ENCODE measurements at regions not wholly inside any gene's neighbourhood (a gene's known extent, or its start where the extent isn't known, plus 50 kb on each side); places are given as distances from the start of the nearest gene placed in this dataset.

- intact Hi-C loops (cut with micrococcal nuclease): no loop called here
- CTCF ChIA-PET: no interaction called here
- no peaks in the 10 kb centered on the region for H3K36me3 Mint-ChIP-seq
- H3K27ac Mint-ChIP-seq: no peak overlapping the region
- DNase-seq: no peak
- POLR2A ChIA-PET: no interaction called here
- H3K4me3 Mint-ChIP-seq: no peak overlapping the region
- no peaks in the 10 kb centered on the region for H3K4me1 Mint-ChIP-seq (ENCODE audit: low read depth)
- no peaks in the 10 kb centered on the region for H3K27me3 Mint-ChIP-seq
- H3K9me3 Mint-ChIP-seq: no peaks in the 10 kb centered on the region
These were observed 154.2 kb downstream of the CCDC34 start for GRCh38 chr11:27208846-27209245.

DNA sequence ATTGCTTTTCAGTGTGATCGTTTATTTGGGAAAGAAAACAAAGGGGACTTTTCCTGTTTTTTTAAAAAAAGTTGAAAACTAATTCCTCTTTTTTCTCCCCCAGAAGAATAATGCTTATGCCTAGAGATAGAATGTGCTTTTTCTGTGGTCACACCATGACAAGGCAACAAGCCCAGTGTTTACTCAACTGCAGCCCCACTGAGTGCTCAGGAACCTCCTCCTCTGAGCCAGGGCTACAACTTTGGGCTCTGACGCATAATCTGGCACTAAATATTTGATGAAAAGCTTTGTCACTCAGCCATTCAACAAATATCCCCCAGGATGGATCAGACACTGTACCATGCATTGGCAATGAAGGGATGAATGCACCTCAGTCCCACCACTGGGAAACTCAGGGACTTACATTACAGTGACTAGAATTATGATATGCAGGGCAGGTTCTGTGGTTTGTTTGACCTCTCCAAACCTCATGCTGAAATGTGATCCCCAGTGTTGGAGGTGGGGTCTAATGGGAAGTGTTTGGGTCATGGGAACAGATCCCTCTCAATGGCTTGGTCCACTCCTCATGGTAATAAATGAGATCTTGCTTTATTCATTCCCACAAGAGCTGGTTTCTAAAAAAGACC lies 155.9 kb downstream of the CCDC34 start:
- H3K4me3 Mint-ChIP-seq: no peak overlapping the region
- H3K4me1 Mint-ChIP-seq (ENCODE audit: low read depth): no peaks in the 10 kb centered on the region
- H3K27me3 Mint-ChIP-seq: no peaks in the 10 kb centered on the region
- DNase-seq: no peak
- no peaks in the 10 kb centered on the region for H3K9me3 Mint-ChIP-seq
- ChIA-PET CTCF (interaction anchor here (2.0 kb wide), 1 partner anchor 278 kb away, joined by 8 read pairs; no protein-coding TSS in a partner anchor), POLR2A (no interaction called here)
- intact Hi-C loops (cut with micrococcal nuclease): no loop called here
- H3K36me3 Mint-ChIP-seq: no peaks in the 10 kb centered on the region
- no peak overlapping the region for H3K27ac Mint-ChIP-seq

GRCh38 chr11:27205779-27206570 lies 157.0 kb downstream of the CCDC34 start:
- Mint-ChIP-seq H3K9me3 (no peaks in the 10 kb centered on the region), H3K36me3 (no peaks in the 10 kb centered on the region), H3K4me3 (no peak overlapping the region), H3K27ac (no peak overlapping the region), H3K27me3 (no peaks in the 10 kb centered on the region), H3K4me1 (ENCODE audit: low read depth) (no peaks in the 10 kb centered on the region)
- ChIA-PET CTCF (interaction anchor here (0.6 to 0.7 kb wide), 2 partner anchors 252 to 922 kb away, joined by 3 to 4 read pairs; no protein-coding TSS in a partner anchor), POLR2A (no interaction called here)
- intact Hi-C loops (cut with micrococcal nuclease): no loop called here
- no peak for DNase-seq

GRCh38 chr11:27205250-27205649 lies 157.8 kb downstream of the CCDC34 start:
- Mint-ChIP-seq H3K9me3 (no peaks in the 10 kb centered on the region), H3K4me3 (no peak overlapping the region), H3K4me1 (ENCODE audit: low read depth) (no peaks in the 10 kb centered on the region), H3K27me3 (no peaks in the 10 kb centered on the region), H3K36me3 (no peaks in the 10 kb centered on the region), H3K27ac (no peak overlapping the region)
- ChIA-PET CTCF (interaction anchor here (0.6 to 0.7 kb wide), 3 partner anchors 192 to 921 kb away, joined by 3 read pairs; no protein-coding TSS in a partner anchor), POLR2A (no interaction called here)
- intact Hi-C loops (cut with micrococcal nuclease): no loop called here
- no peak for DNase-seq

GRCh38 chr11:27204529-27204928 lies 158.5 kb downstream of the CCDC34 start:
- Mint-ChIP-seq H3K27ac (no peak overlapping the region), H3K4me1 (ENCODE audit: low read depth) (no peaks in the 10 kb centered on the region), H3K9me3 (no peaks in the 10 kb centered on the region), H3K36me3 (no peaks in the 10 kb centered on the region), H3K27me3 (no peaks in the 10 kb centered on the region), H3K4me3 (no peak overlapping the region)
- ChIA-PET POLR2A (no interaction called here), CTCF (interaction anchor here (0.7 to 0.9 kb wide), 2 partner anchors 169 to 193 kb away, joined by 3 read pairs; no protein-coding TSS in a partner anchor)
- intact Hi-C loops (cut with micrococcal nuclease): loop anchor here (1.0 kb wide), 1 partner anchor 282 kb away; no protein-coding TSS in a partner anchor
- peak; percentile 36 for DNase-seq

- DNase-seq: no peak
- H3K27ac Mint-ChIP-seq: no peak overlapping the region
- H3K4me3 Mint-ChIP-seq: no peak overlapping the region
- H3K4me1 Mint-ChIP-seq (ENCODE audit: low read depth): no peaks in the 10 kb centered on the region
- H3K9me3 Mint-ChIP-seq: no peaks in the 10 kb centered on the region
- H3K27me3 Mint-ChIP-seq: no peaks in the 10 kb centered on the region
- intact Hi-C loops (cut with micrococcal nuclease): no loop called here
- ChIA-PET CTCF (interaction anchor here (0.5 to 1.3 kb wide), 4 partner anchors 8 to 293 kb away, joined by 3 to 6 read pairs (median 4); no protein-coding TSS in a partner anchor), POLR2A (no interaction called here)
- no peaks in the 10 kb centered on the region for H3K36me3 Mint-ChIP-seq
These were observed 159.9 kb downstream of the CCDC34 start for GRCh38 chr11:27203077-27203647.

DNA sequence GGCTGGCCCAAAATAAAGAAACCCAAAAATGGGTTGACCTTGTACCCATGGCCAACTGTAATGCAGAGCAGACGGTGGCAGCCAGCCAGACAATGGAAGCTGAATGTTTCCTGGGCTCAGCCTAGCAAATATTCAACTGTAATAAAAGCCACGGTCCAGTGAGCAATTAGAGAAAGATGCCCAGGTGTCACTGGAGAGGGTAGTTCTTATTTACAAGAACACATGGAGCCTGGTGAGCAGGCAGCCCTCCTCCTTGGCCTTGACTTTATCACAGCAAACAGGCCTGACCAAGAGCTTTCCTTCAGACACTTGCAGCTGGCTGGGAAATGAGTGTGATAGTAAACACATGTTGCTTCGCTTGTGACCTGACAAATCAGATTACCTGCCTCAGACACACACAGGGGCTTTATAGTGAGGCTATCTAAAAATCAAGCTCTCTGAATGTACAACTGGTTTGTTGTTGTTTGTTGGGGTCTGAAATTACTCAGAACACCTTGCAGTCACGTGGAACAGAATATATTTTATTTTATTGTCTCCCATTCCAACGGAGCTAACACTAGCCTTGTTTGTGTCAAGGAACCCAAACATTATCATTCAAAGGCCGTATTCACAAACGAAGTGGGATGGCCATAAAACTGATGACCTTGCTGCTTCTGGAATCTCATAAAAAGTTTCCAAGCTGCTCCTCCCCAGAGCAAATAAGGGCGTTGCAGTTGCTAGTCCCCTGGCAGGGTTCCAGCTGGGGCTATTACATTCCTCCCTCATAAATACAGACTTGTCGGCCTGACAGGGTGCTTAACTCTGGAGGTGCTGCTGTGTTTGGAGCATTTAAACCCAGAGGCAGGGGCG lies 161.1 kb downstream of the BBOX1 start:
- no peak for DNase-seq
- CTCF ChIA-PET: interaction anchor here (1.1 to 1.3 kb wide), 3 partner anchors 10 to 284 kb away, joined by 3 to 4 read pairs (median 3); no protein-coding TSS in a partner anchor

GRCh38 chr11:27200779-27201453 lies 160.3 kb downstream of the BBOX1 start:
- no peaks in the 10 kb centered on the region for H3K9me3 Mint-ChIP-seq
- H3K4me1 Mint-ChIP-seq (ENCODE audit: low read depth): no peaks in the 10 kb centered on the region
- POLR2A ChIA-PET: no interaction called here
- H3K36me3 Mint-ChIP-seq: no peaks in the 10 kb centered on the region
- CTCF ChIA-PET: interaction anchor here (0.8 to 1.3 kb wide), 3 partner anchors 12 to 285 kb away, joined by 3 read pairs; no protein-coding TSS in a partner anchor
- H3K27me3 Mint-ChIP-seq: no peaks in the 10 kb centered on the region
- no peak overlapping the region for H3K4me3 Mint-ChIP-seq
- no peak for DNase-seq
- intact Hi-C loops (cut with micrococcal nuclease): no loop called here
- no peak overlapping the region for H3K27ac Mint-ChIP-seq

More for the DNA sequence above, 161.1 kb downstream of the BBOX1 start:
- H3K27me3 Mint-ChIP-seq: no peaks in the 10 kb centered on the region
- no peaks in the 10 kb centered on the region for H3K36me3 Mint-ChIP-seq
- intact Hi-C loops (cut with micrococcal nuclease): no loop called here
- no peaks in the 10 kb centered on the region for H3K4me1 Mint-ChIP-seq (ENCODE audit: low read depth)
- no peak overlapping the region for H3K4me3 Mint-ChIP-seq
- no peak overlapping the region for H3K27ac Mint-ChIP-seq
- H3K9me3 Mint-ChIP-seq: no peaks in the 10 kb centered on the region
- POLR2A ChIA-PET: no interaction called here

DNA sequence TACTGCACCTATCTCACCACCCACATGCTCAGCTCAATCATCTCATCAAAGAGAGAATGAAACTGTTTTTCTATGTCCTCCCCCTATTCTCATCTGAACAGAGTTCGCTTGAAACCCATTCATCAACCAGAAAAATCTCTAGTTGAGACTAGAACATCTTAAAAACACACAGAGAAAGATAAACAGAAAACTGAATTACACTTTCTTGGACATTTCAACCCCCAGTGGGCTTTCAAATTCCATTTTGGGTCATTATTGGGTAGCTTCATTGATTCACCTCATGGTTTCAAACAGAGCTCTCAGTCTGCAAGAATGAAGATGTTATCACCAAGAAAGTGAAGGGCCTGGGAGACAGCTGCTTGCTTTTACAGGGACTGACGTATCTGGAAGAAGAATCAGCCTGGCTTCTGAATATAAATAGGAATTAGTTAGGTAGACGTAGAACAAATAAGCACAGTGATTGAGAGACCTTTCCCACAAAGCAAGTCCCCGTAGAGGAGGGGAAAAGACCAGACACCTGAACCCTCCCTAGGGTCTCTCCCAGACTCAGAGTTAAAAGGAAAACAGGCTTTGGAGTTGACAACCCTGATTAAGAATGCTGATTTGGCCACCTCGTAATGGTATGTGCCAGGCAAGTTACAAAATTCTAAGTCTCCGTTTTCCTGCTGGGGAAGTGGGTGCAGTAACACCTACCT lies 155.7 kb downstream of the BBOX1 start:
- Mint-ChIP-seq H3K27me3 (peaks cover 4% of the 10 kb centered on the region), H3K4me3 (no peak overlapping the region), H3K4me1 (ENCODE audit: low read depth) (no peaks in the 10 kb centered on the region), H3K9me3 (no peaks in the 10 kb centered on the region), H3K27ac (no peak overlapping the region), H3K36me3 (no peaks in the 10 kb centered on the region)
- intact Hi-C loops (cut with micrococcal nuclease): no loop called here
- POLR2A ChIA-PET: no interaction called here
- CTCF ChIA-PET: interaction anchor here (1.0 to 1.3 kb wide), 3 partner anchors 13 to 289 kb away, joined by 3 to 4 read pairs (median 3); no protein-coding TSS in a partner anchor
- DNase-seq: no peak

DNA sequence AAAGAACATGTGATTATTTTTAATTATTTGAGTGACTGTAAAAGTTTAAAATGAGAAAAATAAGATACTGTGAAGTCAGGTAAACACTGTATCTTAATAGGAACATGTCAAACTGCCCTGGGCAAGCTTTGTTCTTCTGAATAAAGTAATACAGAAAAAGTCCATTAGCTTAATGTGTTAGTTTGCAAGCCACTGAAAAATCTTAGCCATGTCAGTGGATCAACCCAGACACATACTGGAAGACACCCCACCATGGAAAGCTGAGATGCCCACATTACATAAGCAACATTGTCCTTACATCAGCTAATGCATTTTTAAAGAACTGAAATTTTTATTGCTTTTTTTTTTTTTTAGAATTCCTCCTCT lies 155.2 kb downstream of the BBOX1 start:
- peaks cover 6% of the 10 kb centered on the region for H3K27me3 Mint-ChIP-seq
- ChIA-PET CTCF (interaction anchor here (0.6 to 1.3 kb wide), 4 partner anchors 12 to 300 kb away, joined by 3 to 5 read pairs (median 4); no protein-coding TSS in a partner anchor), POLR2A (no interaction called here)
- no peak overlapping the region for H3K4me3 Mint-ChIP-seq
- H3K36me3 Mint-ChIP-seq: no peaks in the 10 kb centered on the region
- no peaks in the 10 kb centered on the region for H3K9me3 Mint-ChIP-seq
- no peak overlapping the region for H3K27ac Mint-ChIP-seq
- H3K4me1 Mint-ChIP-seq (ENCODE audit: low read depth): no peaks in the 10 kb centered on the region
- no peak for DNase-seq
- intact Hi-C loops (cut with micrococcal nuclease): no loop called here

GRCh38 chr11:27194976-27195375 lies 154.4 kb downstream of the BBOX1 start:
- ChIA-PET POLR2A (no interaction called here), CTCF (interaction anchor here (1.3 kb wide), 1 partner anchor 11 kb away, joined by 4 read pairs; no protein-coding TSS in a partner anchor)
- no peak for DNase-seq
- H3K27me3 Mint-ChIP-seq: peaks cover 10% of the 10 kb centered on the region
- H3K4me1 Mint-ChIP-seq (ENCODE audit: low read depth): no peaks in the 10 kb centered on the region
- no peaks in the 10 kb centered on the region for H3K9me3 Mint-ChIP-seq
- H3K4me3 Mint-ChIP-seq: no peak overlapping the region
- H3K27ac Mint-ChIP-seq: no peak overlapping the region
- H3K36me3 Mint-ChIP-seq: no peaks in the 10 kb centered on the region
- intact Hi-C loops (cut with micrococcal nuclease): no loop called here

All from activated CD4-positive, alpha-beta memory T cell treated with anti-CD3 and anti-CD28 coated beads for 36 hours (primary cell).